Smooth muscle cell (in vitro differentiated cells): ENCODE measurements at regions not wholly inside any gene's neighbourhood (a gene's known extent, or its start where the extent isn't known, plus 50 kb on each side); places are given as distances from the start of the nearest gene placed in this dataset.
A peak's percentile ranks its signal among the peaks of the same experiment; 100 is the strongest.

ENCODE experiments used
- DNase-seq: peaks from one replicate; lab custom pipeline; 2025; ENCODE audit not compliant: unreplicated experiment; lab: John Stamatoyannopoulos, UW
- H2AFZ ChIP-seq: fragments of 200-600 bp; sonication (generic); 2 replicates; pipeline ENCODE4 v1.6.0; 2016; ENCODE audit warnings: antibody characterized with exemption, low read depth, mild to moderate bottlenecking
- H3F3A ChIP-seq: fragments of 200-600 bp; sonication (generic); 2 replicates; pipeline ENCODE4 v1.6.0; 2017; ENCODE audit warnings: antibody characterized with exemption, low read depth
- H3K27ac ChIP-seq: fragments of 200-600 bp; sonication (generic); 2 replicates; pipeline ENCODE4 v1.5.1; 2016; ENCODE audit warnings: low read depth, mild to moderate bottlenecking
- H3K27me3 ChIP-seq: fragments of 200-600 bp; sonication (generic); 2 replicates; pipeline ENCODE4 v1.6.1; 2016; ENCODE audit warnings: low read depth, mild to moderate bottlenecking
- H3K36me3 ChIP-seq: fragments of 200-600 bp; sonication (generic); 2 replicates; pipeline ENCODE4 v1.5.1; 2016; ENCODE audit warnings: low read depth
- H3K4me1 ChIP-seq: fragments of 200-600 bp; sonication (generic); 2 replicates; pipeline ENCODE4 v1.5.1; 2016; ENCODE audit warnings: low read depth
- H3K4me2 ChIP-seq: fragments of 200-600 bp; sonication (generic); 2 replicates; pipeline ENCODE4 v1.6.0; 2016; ENCODE audit warnings: mild to moderate bottlenecking
- H3K4me3 ChIP-seq: fragments of 200-600 bp; sonication (generic); 2 replicates; pipeline ENCODE4 v1.5.1; 2016; ENCODE audit warnings: mild to moderate bottlenecking
- H3K79me2 ChIP-seq: fragments of 200-600 bp; sonication (generic); 2 replicates; pipeline ENCODE4 v1.6.0; 2016; ENCODE audit warnings: low read depth, mild to moderate bottlenecking
- H3K9ac ChIP-seq: fragments of 200-600 bp; sonication (generic); 2 replicates; pipeline ENCODE4 v1.6.0; 2016; ENCODE audit warnings: low read depth
- H3K9me3 ChIP-seq: fragments of 200-600 bp; sonication (generic); replicated peaks from 2 replicates; pipeline ENCODE4 v1.5.1; 2016; ENCODE audit warnings: low read depth
- H4K20me1 ChIP-seq: fragments of 200-600 bp; sonication (generic); 2 replicates; pipeline ENCODE4 v1.6.0; 2016; ENCODE audit warnings: low read depth
- WGBS: methylation state at CpG from one replicate; pipeline ENCODE4 v1.1.7; 2016; ENCODE audit warnings: low lambda C conversion rate; 5-methylcytosine and 5-hydroxymethylcytosine counted together
- TF ChIP-seq, protein P1 (sequence below): fragments of 200-600 bp; sonication (generic); IDR thresholded peaks from 2 replicates; pipeline ENCODE4 v1.5.1; 2017; ENCODE audit warnings: borderline replicate concordance, mild to moderate bottlenecking, antibody characterized with exemption; ENCODE audit not compliant: insufficient read depth, poor library complexity, severe bottlenecking

DNA sequence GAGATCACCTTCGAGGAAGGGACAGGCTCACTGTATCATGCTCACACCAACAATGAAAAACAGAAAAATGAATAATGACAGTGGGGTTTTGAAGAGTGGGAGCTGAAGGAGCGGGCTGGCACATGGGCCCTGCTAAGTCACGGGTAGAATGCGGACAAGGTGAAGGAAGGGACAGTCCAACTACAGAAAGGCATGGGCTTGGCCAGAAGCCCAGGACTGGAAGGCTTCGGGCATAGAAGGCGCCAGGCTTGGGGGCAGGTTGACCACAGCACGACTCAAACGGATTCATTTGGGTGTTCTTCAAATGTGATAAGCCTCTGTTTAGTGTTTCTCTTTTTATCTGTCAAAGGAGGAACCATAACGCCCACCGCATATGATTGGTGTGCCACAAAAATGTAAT is 509.5 kb downstream of the CCSER2 start:
- Histone ChIP-seq H3K9me3 (no peaks in the 10 kb centered on the region), H3K79me2 (no peaks in the 10 kb centered on the region), H3K9ac (no peak overlapping the region), H3K27me3 (peaks cover 26% of the 10 kb centered on the region), H4K20me1 (no peaks in the 10 kb centered on the region), H3K4me3 (no peak overlapping the region), H2AFZ (no peak overlapping the region), H3K27ac (no peak overlapping the region), H3F3A (no peaks in the 10 kb centered on the region), H3K4me1 (peaks cover 10% of the 10 kb centered on the region), H3K36me3 (no peaks in the 10 kb centered on the region), H3K4me2 (peak overlapping the region; percentile 3)
- 61% methylated on average over 10 of the region's 10 CpGs for WGBS
- TF ChIP-seq, protein P1, sequence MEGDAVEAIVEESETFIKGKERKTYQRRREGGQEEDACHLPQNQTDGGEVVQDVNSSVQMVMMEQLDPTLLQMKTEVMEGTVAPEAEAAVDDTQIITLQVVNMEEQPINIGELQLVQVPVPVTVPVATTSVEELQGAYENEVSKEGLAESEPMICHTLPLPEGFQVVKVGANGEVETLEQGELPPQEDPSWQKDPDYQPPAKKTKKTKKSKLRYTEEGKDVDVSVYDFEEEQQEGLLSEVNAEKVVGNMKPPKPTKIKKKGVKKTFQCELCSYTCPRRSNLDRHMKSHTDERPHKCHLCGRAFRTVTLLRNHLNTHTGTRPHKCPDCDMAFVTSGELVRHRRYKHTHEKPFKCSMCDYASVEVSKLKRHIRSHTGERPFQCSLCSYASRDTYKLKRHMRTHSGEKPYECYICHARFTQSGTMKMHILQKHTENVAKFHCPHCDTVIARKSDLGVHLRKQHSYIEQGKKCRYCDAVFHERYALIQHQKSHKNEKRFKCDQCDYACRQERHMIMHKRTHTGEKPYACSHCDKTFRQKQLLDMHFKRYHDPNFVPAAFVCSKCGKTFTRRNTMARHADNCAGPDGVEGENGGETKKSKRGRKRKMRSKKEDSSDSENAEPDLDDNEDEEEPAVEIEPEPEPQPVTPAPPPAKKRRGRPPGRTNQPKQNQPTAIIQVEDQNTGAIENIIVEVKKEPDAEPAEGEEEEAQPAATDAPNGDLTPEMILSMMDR = no peak
- no peak for DNase-seq

DNA sequence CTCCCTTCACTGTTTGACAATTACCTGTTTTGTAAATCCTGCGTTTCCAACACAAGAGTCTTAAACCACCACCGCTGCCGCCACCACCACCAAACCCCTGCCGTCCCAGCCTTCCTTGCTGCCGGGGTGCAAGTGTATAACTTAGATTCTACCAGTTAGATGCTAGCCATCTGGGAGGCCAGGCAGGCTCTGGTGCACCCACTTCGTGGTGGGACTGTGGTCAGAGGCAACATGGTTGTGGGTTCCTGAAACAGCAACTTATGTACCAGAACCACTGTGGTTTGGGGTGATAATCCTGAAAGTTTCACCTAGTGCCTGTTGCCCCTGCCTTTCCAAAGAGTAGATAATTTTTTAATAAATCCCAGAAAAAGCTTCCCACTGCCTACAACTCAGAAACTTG is 510.5 kb downstream of the CCSER2 start:
- Histone ChIP-seq H3K4me1 (peaks cover 10% of the 10 kb centered on the region), H3F3A (no peaks in the 10 kb centered on the region), H3K79me2 (no peaks in the 10 kb centered on the region), H3K27me3 (peaks cover 19% of the 10 kb centered on the region), H3K36me3 (no peaks in the 10 kb centered on the region), H3K27ac (no peak overlapping the region), H3K9me3 (no peaks in the 10 kb centered on the region), H3K9ac (no peak overlapping the region), H2AFZ (no peak overlapping the region), H3K4me2 (no peak overlapping the region), H4K20me1 (no peaks in the 10 kb centered on the region), H3K4me3 (no peak overlapping the region)
- DNase-seq = no peak
- TF ChIP-seq, protein P1 = no peak
- WGBS = 82% methylated on average over 6 of the region's 6 CpGs

DNA sequence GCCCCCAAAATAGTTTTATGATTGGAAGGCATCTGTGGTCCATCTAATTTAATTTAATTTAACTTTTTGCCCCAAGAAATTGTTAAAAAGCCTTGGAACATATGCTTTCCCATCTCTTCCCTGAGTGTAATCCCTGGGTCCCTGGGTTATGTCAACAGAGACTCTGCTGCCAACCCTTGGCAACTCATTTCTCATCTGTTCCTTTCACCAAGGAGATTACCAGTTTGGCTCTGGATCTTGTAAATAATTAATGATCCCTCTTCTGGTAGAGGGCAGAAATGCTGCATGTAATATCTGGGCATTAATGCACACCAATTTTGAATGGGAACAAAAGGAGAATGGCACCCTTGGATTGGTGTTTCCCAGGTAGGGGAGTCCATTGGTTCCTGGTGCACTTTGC is 514.2 kb downstream of the CCSER2 start:
- TF ChIP-seq, protein P1 = no peak
- Histone ChIP-seq H4K20me1 (no peaks in the 10 kb centered on the region), H3K79me2 (no peaks in the 10 kb centered on the region), H3K9me3 (no peaks in the 10 kb centered on the region), H3K9ac (no peak overlapping the region), H3F3A (no peaks in the 10 kb centered on the region), H3K4me1 (peaks cover 10% of the 10 kb centered on the region), H3K36me3 (no peaks in the 10 kb centered on the region), H3K4me2 (no peak overlapping the region), H3K4me3 (no peak overlapping the region), H3K27me3 (no peaks in the 10 kb centered on the region), H3K27ac (no peak overlapping the region), H2AFZ (no peak overlapping the region)
- DNase-seq = no peak

DNA sequence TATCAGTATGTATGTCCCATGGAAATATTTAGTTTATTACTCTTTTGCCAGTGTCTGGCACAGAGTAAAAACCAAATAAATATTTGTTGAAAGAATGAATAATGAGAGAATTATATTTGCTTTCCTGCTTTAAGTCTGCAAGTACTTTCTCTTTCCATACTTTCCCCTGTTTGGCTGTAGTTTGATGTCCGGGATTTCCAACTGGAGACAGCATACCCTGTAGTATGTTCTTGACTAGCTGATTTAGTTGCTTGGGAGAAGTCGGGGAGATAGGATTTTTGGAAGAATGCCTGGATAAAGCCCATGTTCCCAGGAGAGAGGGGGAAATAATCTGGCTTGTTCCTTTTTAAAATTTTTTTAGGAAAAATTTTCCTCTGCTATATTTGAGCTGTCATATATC is 516.1 kb downstream of the CCSER2 start:
- Histone ChIP-seq H3K27ac (no peak overlapping the region), H3K79me2 (no peaks in the 10 kb centered on the region), H4K20me1 (no peaks in the 10 kb centered on the region), H3F3A (no peaks in the 10 kb centered on the region), H3K4me3 (no peak overlapping the region), H3K4me1 (peaks cover 9% of the 10 kb centered on the region), H2AFZ (no peak overlapping the region), H3K9me3 (no peaks in the 10 kb centered on the region), H3K4me2 (no peak overlapping the region), H3K36me3 (no peaks in the 10 kb centered on the region), H3K9ac (no peak overlapping the region), H3K27me3 (no peaks in the 10 kb centered on the region)
- DNase-seq = no peak
- TF ChIP-seq, protein P1 = no peak
- WGBS = 87% methylated on average over 2 of the region's 2 CpGs
